ENCODE measurements at regions not wholly inside any gene's neighbourhood (a gene's known extent, or its start where the extent isn't known, plus 50 kb on each side); places are given as distances from the start of the nearest gene placed in this dataset.

DNA sequence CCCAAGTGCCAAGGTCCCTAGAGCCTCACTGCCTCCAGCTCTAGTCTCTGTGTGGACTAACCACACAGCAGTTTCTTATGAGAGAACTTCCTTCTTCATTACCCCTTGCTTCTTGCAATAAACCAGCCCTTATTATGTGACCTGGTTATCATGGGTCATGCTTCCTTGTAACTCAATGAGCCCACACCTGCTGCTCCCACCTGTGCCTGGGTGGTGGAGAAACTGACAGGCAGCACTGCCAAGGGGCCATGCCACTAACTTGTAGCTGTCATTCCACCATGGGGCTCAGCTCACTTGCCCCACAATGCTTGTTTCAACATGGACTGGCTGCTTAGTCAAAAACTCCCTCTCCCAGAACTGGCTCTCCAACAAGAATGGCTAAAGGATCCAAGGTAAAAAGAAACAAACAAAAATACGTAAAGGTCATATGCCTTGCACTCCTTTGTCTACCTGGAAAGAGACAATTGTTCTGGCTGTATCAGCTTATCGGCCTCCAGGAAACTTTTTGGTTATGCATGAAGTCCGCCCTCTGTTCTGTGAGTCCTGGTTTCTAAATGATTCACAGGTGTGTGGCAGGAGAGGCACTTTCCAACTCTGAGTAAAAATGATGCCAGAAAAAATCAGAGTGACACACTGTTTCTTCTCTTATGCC is 446.4 kb downstream of the COG6 start:
- Mint-ChIP-seq H3K36me3 (peaks cover 4 to 32% (median 6%) of the 10 kb centered on the region in 5 donors), H3K4me3 (peak overlapping the region in 1 of 10 donors; percentile 38), H3K4me1 (peaks cover 5 to 49% (median 30%) of the 10 kb centered on the region in 7 donors), H3K9me3 (peaks cover 3 to 23% (median 11%) of the 10 kb centered on the region in 11 donors), H3K27ac (peak overlapping the region in 4 of 9 donors; percentile 0 to 90 (median 54)), H3K27me3 (no peaks in the 10 kb centered on the region)
- Histone ChIP-seq H3K36me3 (ENCODE audit: control insufficient read depth in 2 of 3, insufficient read depth in 3 of 3, low read length in 3 of 3) (no peaks in the 10 kb centered on the region), H3K4me3 (ENCODE audit: low read length) (no peak overlapping the region), H3K9me3 (ENCODE audit: control insufficient read depth in 2 of 3, low read length in 3 of 3) (peaks cover 0 to 5% (median 0%) of the 10 kb centered on the region in 3 experiments), H3K27me3 (ENCODE audit: control insufficient read depth in 2 of 2, insufficient read depth in 2 of 2, low read length in 2 of 2) (no peaks in the 10 kb centered on the region), H3K4me1 (ENCODE audit: control insufficient read depth in 2 of 2, insufficient read depth in 2 of 2, low read length in 2 of 2) (no peaks in the 10 kb centered on the region), H3K27ac (ENCODE audit: low read depth, low read length) (no peak overlapping the region)
- peak in 1 of 9 donors; percentile 38 for DNase-seq
- peak; percentile 14 for ATAC-seq
- intact Hi-C loops (cut with micrococcal nuclease): loop anchor here in 1 of 2 donors (2.0 to 5.0 kb wide), 3 partner anchors 15 to 75 kb away; no protein-coding TSS in a partner anchor
- POLR2A ChIA-PET: interaction anchor here (0.6 kb wide), 1 partner anchor 330 kb away, joined by 3 read pairs; no protein-coding TSS in a partner anchor
- CTCF ChIA-PET: no interaction called here

GRCh38 chr13:40102360-40102727 is 446.9 kb downstream of the COG6 start:
- no peak overlapping the region for H3K4me3 ChIP-seq (ENCODE audit: low read length)
- H3K36me3 ChIP-seq (ENCODE audit: control insufficient read depth in 2 of 3, insufficient read depth in 3 of 3, low read length in 3 of 3): no peaks in the 10 kb centered on the region
- no peaks in the 10 kb centered on the region for H3K4me1 ChIP-seq (ENCODE audit: control insufficient read depth in 2 of 2, insufficient read depth in 2 of 2, low read length in 2 of 2)
- intact Hi-C loops (cut with micrococcal nuclease): loop anchor here in 1 of 2 donors (2.0 to 5.0 kb wide), 3 partner anchors 14 to 75 kb away; no protein-coding TSS in a partner anchor
- Mint-ChIP-seq H3K27me3 (no peaks in the 10 kb centered on the region), H3K9me3 (peaks cover 3 to 23% (median 10%) of the 10 kb centered on the region in 11 donors), H3K4me3 (peak overlapping the region in 1 of 10 donors; percentile 38), H3K4me1 (peaks cover 5 to 49% (median 25%) of the 10 kb centered on the region in 7 donors), H3K27ac (peak overlapping the region in 5 of 9 donors; percentile 38 to 90 (median 65)), H3K36me3 (peaks cover 4 to 32% (median 6%) of the 10 kb centered on the region in 5 donors)
- CTCF ChIA-PET: no interaction called here
- DNase-seq (no peak), ATAC-seq (no peak)
- no peaks in the 10 kb centered on the region for H3K27me3 ChIP-seq (ENCODE audit: control insufficient read depth in 2 of 2, insufficient read depth in 2 of 2, low read length in 2 of 2)
- POLR2A ChIA-PET: no interaction called here
- no peak overlapping the region for H3K27ac ChIP-seq (ENCODE audit: low read depth, low read length)
- peaks cover 0 to 5% (median 0%) of the 10 kb centered on the region in 3 experiments for H3K9me3 ChIP-seq (ENCODE audit: control insufficient read depth in 2 of 3, low read length in 3 of 3)

- Mint-ChIP-seq H3K36me3 (peaks cover 4 to 28% (median 6%) of the 10 kb centered on the region in 5 donors), H3K9me3 (peaks cover 3 to 22% (median 10%) of the 10 kb centered on the region in 11 donors), H3K27ac (peak overlapping the region in 5 of 9 donors; percentile 17 to 90 (median 65)), H3K27me3 (no peaks in the 10 kb centered on the region), H3K4me1 (peaks cover 5 to 45% (median 22%) of the 10 kb centered on the region in 7 donors), H3K4me3 (peak overlapping the region in 1 of 10 donors; percentile 55)
- CTCF ChIA-PET: no interaction called here
- H3K36me3 ChIP-seq (ENCODE audit: control insufficient read depth in 2 of 3, insufficient read depth in 3 of 3, low read length in 3 of 3): no peaks in the 10 kb centered on the region
- ATAC-seq (peak; percentile 42), DNase-seq (peak in 3 of 9 donors; percentile 8 to 81 (median 10))
- POLR2A ChIA-PET: no interaction called here
- H3K27ac ChIP-seq (ENCODE audit: low read depth, low read length): no peak overlapping the region
- intact Hi-C loops (cut with micrococcal nuclease): loop anchor here in 1 of 2 donors (2.0 to 5.0 kb wide), 3 partner anchors 14 to 76 kb away; no protein-coding TSS in a partner anchor
- H3K4me1 ChIP-seq (ENCODE audit: control insufficient read depth in 2 of 2, insufficient read depth in 2 of 2, low read length in 2 of 2): no peaks in the 10 kb centered on the region
- H3K4me3 ChIP-seq (ENCODE audit: low read length): no peak overlapping the region
- no peaks in the 10 kb centered on the region for H3K27me3 ChIP-seq (ENCODE audit: control insufficient read depth in 2 of 2, insufficient read depth in 2 of 2, low read length in 2 of 2)
- H3K9me3 ChIP-seq (ENCODE audit: control insufficient read depth in 2 of 3, low read length in 3 of 3): peaks cover 0 to 5% (median 0%) of the 10 kb centered on the region in 3 experiments
Observed at GRCh38 chr13:40102854-40103253, 447.4 kb downstream of the COG6 start.

- Histone ChIP-seq H3K4me3 (ENCODE audit: low read length) (no peak overlapping the region), H3K27me3 (ENCODE audit: control insufficient read depth in 2 of 2, insufficient read depth in 2 of 2, low read length in 2 of 2) (no peaks in the 10 kb centered on the region), H3K4me1 (ENCODE audit: control insufficient read depth in 2 of 2, insufficient read depth in 2 of 2, low read length in 2 of 2) (no peaks in the 10 kb centered on the region), H3K27ac (ENCODE audit: low read depth, low read length) (no peak overlapping the region), H3K36me3 (ENCODE audit: control insufficient read depth in 2 of 3, insufficient read depth in 3 of 3, low read length in 3 of 3) (no peaks in the 10 kb centered on the region), H3K9me3 (ENCODE audit: control insufficient read depth in 2 of 3, low read length in 3 of 3) (peaks cover 0 to 5% (median 0%) of the 10 kb centered on the region in 3 experiments)
- no peak overlapping the region for H3K4me3 Mint-ChIP-seq
- H3K4me1 Mint-ChIP-seq: peaks cover 5 to 49% (median 22%) of the 10 kb centered on the region in 7 donors
- ChIA-PET POLR2A (no interaction called here), CTCF (no interaction called here)
- H3K27me3 Mint-ChIP-seq: no peaks in the 10 kb centered on the region
- H3K27ac Mint-ChIP-seq: peak overlapping the region in 1 of 9 donors; percentile 48
- H3K9me3 Mint-ChIP-seq: peaks cover 0 to 15% (median 7%) of the 10 kb centered on the region in 11 donors
- no peak for DNase-seq
- peaks cover 1 to 20% (median 3%) of the 10 kb centered on the region in 5 donors for H3K36me3 Mint-ChIP-seq
- ATAC-seq: no peak
- intact Hi-C loops (cut with micrococcal nuclease): loop anchor here in 1 of 2 donors (2.0 to 5.0 kb wide), 3 partner anchors 13 to 77 kb away; no protein-coding TSS in a partner anchor
Observed at GRCh38 chr13:40103864-40104263, 448.4 kb downstream of the COG6 start.

GRCh38 chr13:40105231-40105630 is 449.8 kb downstream of the COG6 start:
- H3K36me3 ChIP-seq (ENCODE audit: control insufficient read depth in 2 of 3, insufficient read depth in 3 of 3, low read length in 3 of 3): no peaks in the 10 kb centered on the region
- ChIA-PET CTCF (no interaction called here), POLR2A (no interaction called here)
- H3K27me3 ChIP-seq (ENCODE audit: control insufficient read depth in 2 of 2, insufficient read depth in 2 of 2, low read length in 2 of 2): no peaks in the 10 kb centered on the region
- no peak overlapping the region for H3K4me3 ChIP-seq (ENCODE audit: low read length)
- ATAC-seq (no peak), DNase-seq (no peak)
- Mint-ChIP-seq H3K36me3 (peaks cover 0 to 20% (median 0%) of the 10 kb centered on the region in 5 donors), H3K27ac (peak overlapping the region in 1 of 9 donors; percentile 7), H3K27me3 (no peaks in the 10 kb centered on the region), H3K9me3 (peaks cover 0 to 13% (median 2%) of the 10 kb centered on the region in 11 donors), H3K4me1 (peaks cover 5 to 60% (median 22%) of the 10 kb centered on the region in 7 donors), H3K4me3 (no peak overlapping the region)
- intact Hi-C loops (cut with micrococcal nuclease): loop anchor here in 1 of 2 donors (5.0 kb wide), 1 partner anchor 42 kb away; no protein-coding TSS in a partner anchor
- no peaks in the 10 kb centered on the region for H3K4me1 ChIP-seq (ENCODE audit: control insufficient read depth in 2 of 2, insufficient read depth in 2 of 2, low read length in 2 of 2)
- H3K9me3 ChIP-seq (ENCODE audit: control insufficient read depth in 2 of 3, low read length in 3 of 3): no peaks in the 10 kb centered on the region
- no peak overlapping the region for H3K27ac ChIP-seq (ENCODE audit: low read depth, low read length)

DNA sequence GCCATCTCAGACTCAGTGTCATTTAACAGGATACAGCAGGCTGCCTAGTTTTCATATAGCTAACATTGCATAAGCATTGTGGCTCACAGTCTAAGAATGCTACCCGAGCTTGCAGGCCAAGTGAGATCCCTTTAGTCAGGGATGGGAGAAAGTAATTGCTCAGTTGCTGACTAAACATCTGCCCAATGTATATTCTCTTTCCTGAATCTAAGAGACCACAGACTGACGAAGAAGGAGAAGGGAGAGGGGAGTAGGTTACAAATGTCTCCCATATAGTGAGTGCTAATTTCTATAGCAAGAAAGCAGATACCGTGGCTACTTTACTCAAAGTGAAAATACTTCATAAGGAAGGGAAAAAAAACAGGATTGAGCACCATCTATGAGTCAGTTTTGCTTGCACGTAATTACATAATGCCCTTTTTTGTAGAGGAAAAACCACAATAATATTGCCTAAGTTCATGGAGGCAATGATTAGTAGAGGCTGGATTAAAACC is 453.9 kb downstream of the COG6 start:
- H3K4me3 Mint-ChIP-seq: peak overlapping the region in 1 of 10 donors; percentile 46
- peaks cover 0 to 14% (median 0%) of the 10 kb centered on the region in 11 donors for H3K9me3 Mint-ChIP-seq
- POLR2A ChIA-PET: no interaction called here
- peak overlapping the region in 2 of 9 donors; percentile 2 to 43 for H3K27ac Mint-ChIP-seq
- no peaks in the 10 kb centered on the region for H3K27me3 ChIP-seq (ENCODE audit: control insufficient read depth in 2 of 2, insufficient read depth in 2 of 2, low read length in 2 of 2)
- H3K27ac ChIP-seq (ENCODE audit: low read depth, low read length): no peak overlapping the region
- peaks cover 0 to 26% (median 1%) of the 10 kb centered on the region in 7 donors for H3K4me1 Mint-ChIP-seq
- H3K4me3 ChIP-seq (ENCODE audit: low read length): no peak overlapping the region
- H3K36me3 ChIP-seq (ENCODE audit: control insufficient read depth in 2 of 3, insufficient read depth in 3 of 3, low read length in 3 of 3): no peaks in the 10 kb centered on the region
- DNase-seq (no peak), ATAC-seq (no peak)
- H3K4me1 ChIP-seq (ENCODE audit: control insufficient read depth in 2 of 2, insufficient read depth in 2 of 2, low read length in 2 of 2): no peaks in the 10 kb centered on the region
- intact Hi-C loops (cut with micrococcal nuclease): loop anchor here in 1 of 2 donors (5.0 kb wide), 1 partner anchor 38 kb away; no protein-coding TSS in a partner anchor
- H3K9me3 ChIP-seq (ENCODE audit: control insufficient read depth in 2 of 3, low read length in 3 of 3): no peaks in the 10 kb centered on the region
- peaks cover 0 to 25% (median 0%) of the 10 kb centered on the region in 5 donors for H3K36me3 Mint-ChIP-seq
- H3K27me3 Mint-ChIP-seq: peaks cover 0 to 3% (median 0%) of the 10 kb centered on the region in 5 donors
- CTCF ChIA-PET: no interaction called here

Data from naive thymus-derived CD4-positive, alpha-beta T cell (primary cell).